ENCODE measurements at regions not wholly inside any gene's neighbourhood (a gene's known extent, or its start where the extent isn't known, plus 50 kb on each side); places are given as distances from the start of the nearest gene placed in this dataset.

- Histone ChIP-seq H3K36me3 (ENCODE audit: control insufficient read depth in 2 of 2, insufficient read depth in 1 of 2, low read length in 2 of 2) (no peaks in the 10 kb centered on the region), H3K9me3 (ENCODE audit: control insufficient read depth, insufficient read depth, low read depth, low read length) (no peaks in the 10 kb centered on the region), H3K4me1 (ENCODE audit: control insufficient read depth, insufficient read depth, low read length) (no peaks in the 10 kb centered on the region), H3K27ac (ENCODE audit: extremely low read depth, low read depth, low read length) (no peak overlapping the region), H3K4me3 (ENCODE audit: low read depth, low read length) (no peak overlapping the region)
- no peak for TF ChIP-seq ZNF549 (tag by site-specific recombination; IDR thresholded peaks at IDR 0.05)
- TF ChIP-seq ZFHX2 (tag by site-specific recombination; conservative IDR thresholded peaks at IDR 0.05) = no peak
- TF ChIP-seq ZNF639 (tag by site-specific recombination; IDR thresholded peaks at IDR 0.05) = no peak
- TF ChIP-seq ZNF214 (tag by site-specific recombination; IDR thresholded peaks at IDR 0.05; ENCODE audit: borderline replicate concordance) = no peak
- no peak for TF ChIP-seq ZNF16 (tag by site-specific recombination; IDR thresholded peaks at IDR 0.05; ENCODE audit: low read depth)
- no peak for TF ChIP-seq ZNF26 (tag by site-specific recombination; IDR thresholded peaks at IDR 0.05)
- TF ChIP-seq MZF1 (tag by site-specific recombination; IDR thresholded peaks at IDR 0.05; ENCODE audit: borderline replicate concordance) = no peak
- no peak for TF ChIP-seq ZBTB48 (tag by site-specific recombination; IDR thresholded peaks at IDR 0.05)
- POLR2A ChIA-PET = no interaction called here
- CTCF ChIA-PET = interaction anchor here (0.6 kb wide), 2 partner anchors 20 to 38 kb away, joined by 3 to 5 read pairs; no protein-coding TSS in a partner anchor
Observed at GRCh38 chr16:35794896-35795295, 2335.5 kb downstream of the TP53TG3F start.

DNA sequence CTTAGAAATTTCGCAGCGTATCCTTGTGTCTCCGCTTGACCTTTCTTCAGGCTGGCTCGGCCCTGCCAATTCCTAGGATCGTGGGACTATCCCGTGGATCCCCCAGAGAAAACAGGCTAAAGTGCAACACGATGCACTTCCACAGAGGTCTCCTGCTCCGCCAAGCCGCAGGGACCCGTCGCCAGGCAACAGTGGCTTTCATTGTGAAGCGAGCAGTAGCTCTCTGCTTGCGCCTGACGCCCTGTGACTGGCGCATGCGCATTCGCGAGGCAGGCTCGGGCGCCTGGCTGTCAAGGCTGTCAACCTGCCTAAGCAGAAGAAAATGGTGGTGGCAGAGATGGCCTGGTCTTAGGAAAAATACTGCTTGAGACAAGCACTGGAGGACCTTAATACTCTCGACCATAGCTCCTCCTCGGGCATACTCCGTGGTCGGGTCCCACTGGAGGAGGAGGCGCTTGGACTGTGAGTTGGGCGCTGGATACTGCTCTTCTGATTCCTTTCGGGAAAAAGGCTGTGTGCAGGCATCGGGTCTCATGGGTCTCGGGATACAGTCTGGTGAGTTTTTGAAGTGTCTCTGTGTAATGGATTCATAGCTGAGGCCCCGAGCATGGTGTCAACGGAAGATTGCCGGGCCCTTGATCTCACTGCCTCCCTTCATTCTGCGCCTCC lies 2336.1 kb downstream of the TP53TG3F start:
- Histone ChIP-seq H3K9me3 (ENCODE audit: control insufficient read depth, insufficient read depth, low read depth, low read length) (no peaks in the 10 kb centered on the region), H3K4me3 (ENCODE audit: low read depth, low read length) (no peak overlapping the region), H3K36me3 (ENCODE audit: control insufficient read depth in 2 of 2, insufficient read depth in 1 of 2, low read length in 2 of 2) (no peaks in the 10 kb centered on the region), H3K27ac (ENCODE audit: extremely low read depth, low read depth, low read length) (no peak overlapping the region), H3K4me1 (ENCODE audit: control insufficient read depth, insufficient read depth, low read length) (no peaks in the 10 kb centered on the region)
- ChIA-PET POLR2A (no interaction called here), CTCF (interaction anchor here (0.6 kb wide), 1 partner anchor 19 kb away, joined by 5 read pairs; no protein-coding TSS in a partner anchor)
- TF ChIP-seq ZNF266 (tag by site-specific recombination; IDR thresholded peaks at IDR 0.05; ENCODE audit: low read depth) = no peak
- TF ChIP-seq TCF7L2 (IDR thresholded peaks at IDR 0.05; ENCODE audit: borderline replicate concordance, low read depth, low read length) = no peak
- TF ChIP-seq ZNF121 (tag by site-specific recombination; IDR thresholded peaks at IDR 0.05) = no peak
- TF ChIP-seq ZNF677 (tag by site-specific recombination; IDR thresholded peaks at IDR 0.05) = no peak
- no peak for TF ChIP-seq ZNF10 (tag by site-specific recombination; IDR thresholded peaks at IDR 0.05)
- TF ChIP-seq ZNF639 (tag by site-specific recombination; IDR thresholded peaks at IDR 0.05) = no peak
- no peak for TF ChIP-seq ZBTB11 (tag by site-specific recombination; conservative IDR thresholded peaks at IDR 0.05; ENCODE audit: low read depth)
- TF ChIP-seq ZBTB8A (tag by site-specific recombination; IDR thresholded peaks at IDR 0.05) = no peak
- TF ChIP-seq ZNF621 (tag by site-specific recombination; IDR thresholded peaks at IDR 0.05) = no peak
- no peak for TF ChIP-seq ZNF561 (tag by site-specific recombination; IDR thresholded peaks at IDR 0.05; ENCODE audit: borderline replicate concordance)
- TF ChIP-seq ZSCAN16 (tag by site-specific recombination; IDR thresholded peaks at IDR 0.05) = no peak
